Cardiac muscle cell (in vitro differentiated cells and primary cell): ENCODE measurements at regions not wholly inside any gene's neighbourhood (a gene's known extent, or its start where the extent isn't known, plus 50 kb on each side); places are given as distances from the start of the nearest gene placed in this dataset.
A peak's percentile ranks its signal among the peaks of the same experiment; 100 is the strongest.

Source experiments
- DNase-seq, 2 donors: peaks; one replicate each; pipeline versions ENCODE4 v3.0.0 to v3.0.0-alpha.2; 2010 to 2017; ENCODE audit warnings: low read depth in 1 of 2, low spot score in 1 of 2
- H3K27ac ChIP-seq: fragments of 200-600 bp; sonication (generic); 2 replicates; pipeline ENCODE4 v1.5.1; 2016
- H3K27me3 ChIP-seq: fragments of 200-600 bp; sonication (generic); 2 replicates; pipeline ENCODE4 v1.6.0; 2016; ENCODE audit warnings: control low read depth
- H3K36me3 ChIP-seq: fragments of 200-600 bp; sonication (generic); 2 replicates; pipeline ENCODE4 v1.5.1; 2016; ENCODE audit warnings: control low read depth
- H3K4me1 ChIP-seq: fragments of 200-600 bp; sonication (generic); 2 replicates; pipeline ENCODE4 v1.8.1; 2017; ENCODE audit warnings: low read depth, mild to moderate bottlenecking, mixed run types
- H3K4me3 ChIP-seq: fragments of 200-600 bp; sonication (generic); 2 replicates; pipeline ENCODE4 v1.5.1; 2016; ENCODE audit warnings: mild to moderate bottlenecking
- H3K9me3 ChIP-seq: fragments of 200-600 bp; sonication (generic); 2 replicates; pipeline ENCODE4 v1.5.1; 2017; ENCODE audit warnings: low read depth, mild to moderate bottlenecking, control low read depth
- TF ChIP-seq, protein P1 (sequence below): IDR thresholded peaks from 2 replicates; pipeline ENCODE4 v1.5.1; 2012; ENCODE audit warnings: low read depth, mild to moderate bottlenecking, low read length

DNA sequence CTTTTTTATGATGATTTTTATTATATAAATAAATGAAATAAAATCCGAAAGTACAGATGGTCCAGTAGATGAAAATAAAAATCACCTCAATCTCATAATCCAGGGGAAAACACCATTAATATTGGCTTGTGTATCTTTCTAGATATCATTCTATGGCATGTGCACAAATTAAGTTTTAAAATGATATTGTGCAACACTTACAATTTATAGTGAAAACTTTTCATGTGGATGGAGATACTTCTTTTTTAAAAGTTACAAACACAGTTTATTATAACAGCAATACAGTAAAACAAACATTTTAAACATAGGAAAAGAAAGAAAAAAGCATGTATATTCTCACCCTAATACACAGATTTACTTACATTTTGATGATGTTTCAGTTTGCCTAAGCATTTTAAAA is 98.9 kb upstream of the RMST start:
- DNase-seq = no peak
- TF ChIP-seq, protein P1, sequence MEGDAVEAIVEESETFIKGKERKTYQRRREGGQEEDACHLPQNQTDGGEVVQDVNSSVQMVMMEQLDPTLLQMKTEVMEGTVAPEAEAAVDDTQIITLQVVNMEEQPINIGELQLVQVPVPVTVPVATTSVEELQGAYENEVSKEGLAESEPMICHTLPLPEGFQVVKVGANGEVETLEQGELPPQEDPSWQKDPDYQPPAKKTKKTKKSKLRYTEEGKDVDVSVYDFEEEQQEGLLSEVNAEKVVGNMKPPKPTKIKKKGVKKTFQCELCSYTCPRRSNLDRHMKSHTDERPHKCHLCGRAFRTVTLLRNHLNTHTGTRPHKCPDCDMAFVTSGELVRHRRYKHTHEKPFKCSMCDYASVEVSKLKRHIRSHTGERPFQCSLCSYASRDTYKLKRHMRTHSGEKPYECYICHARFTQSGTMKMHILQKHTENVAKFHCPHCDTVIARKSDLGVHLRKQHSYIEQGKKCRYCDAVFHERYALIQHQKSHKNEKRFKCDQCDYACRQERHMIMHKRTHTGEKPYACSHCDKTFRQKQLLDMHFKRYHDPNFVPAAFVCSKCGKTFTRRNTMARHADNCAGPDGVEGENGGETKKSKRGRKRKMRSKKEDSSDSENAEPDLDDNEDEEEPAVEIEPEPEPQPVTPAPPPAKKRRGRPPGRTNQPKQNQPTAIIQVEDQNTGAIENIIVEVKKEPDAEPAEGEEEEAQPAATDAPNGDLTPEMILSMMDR = no peak
- Histone ChIP-seq H3K9me3 (no peaks in the 10 kb centered on the region), H3K27me3 (no peaks in the 10 kb centered on the region), H3K27ac (no peak overlapping the region), H3K4me1 (no peaks in the 10 kb centered on the region), H3K36me3 (no peaks in the 10 kb centered on the region), H3K4me3 (no peak overlapping the region)

DNA sequence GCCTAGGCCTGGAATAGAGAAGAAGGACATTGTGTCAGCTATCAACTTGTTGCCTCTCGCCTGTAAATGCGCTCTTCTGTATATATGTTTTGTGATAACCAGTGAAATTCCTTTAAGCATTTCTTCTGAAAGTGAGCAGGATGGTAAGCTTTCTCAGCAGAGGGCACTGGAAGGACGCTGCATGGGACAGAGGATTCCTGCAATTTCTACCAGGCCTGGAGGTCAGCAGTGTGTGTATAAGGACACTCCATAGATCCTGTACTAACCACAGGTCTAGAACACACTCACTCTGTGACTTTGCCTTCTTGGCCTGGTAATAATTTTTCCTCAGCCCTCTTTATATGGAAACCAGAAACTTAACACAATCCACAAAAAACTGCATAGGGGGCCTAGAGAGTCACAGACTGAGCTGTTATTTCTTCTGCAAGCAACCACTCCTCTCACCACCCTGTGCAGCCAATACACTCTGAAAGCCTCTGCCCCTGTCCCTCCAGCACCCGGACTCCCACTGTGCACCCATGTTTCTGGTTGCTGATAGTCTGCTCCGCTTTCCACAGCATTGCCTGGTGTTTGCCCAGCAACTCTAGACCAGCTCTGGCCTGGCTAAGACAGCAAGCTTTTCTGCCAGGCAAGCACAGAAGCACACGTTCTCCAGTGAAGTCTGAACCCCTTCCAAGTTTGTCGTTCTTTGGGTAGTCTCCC is 94.0 kb upstream of the RMST start:
- Histone ChIP-seq H3K4me1 (no peaks in the 10 kb centered on the region), H3K4me3 (no peak overlapping the region), H3K27ac (no peak overlapping the region), H3K36me3 (no peaks in the 10 kb centered on the region), H3K9me3 (no peaks in the 10 kb centered on the region), H3K27me3 (no peaks in the 10 kb centered on the region)
- peak in 1 of 2 donors; percentile 2 for DNase-seq
- TF ChIP-seq, protein P1 = no peak

DNA sequence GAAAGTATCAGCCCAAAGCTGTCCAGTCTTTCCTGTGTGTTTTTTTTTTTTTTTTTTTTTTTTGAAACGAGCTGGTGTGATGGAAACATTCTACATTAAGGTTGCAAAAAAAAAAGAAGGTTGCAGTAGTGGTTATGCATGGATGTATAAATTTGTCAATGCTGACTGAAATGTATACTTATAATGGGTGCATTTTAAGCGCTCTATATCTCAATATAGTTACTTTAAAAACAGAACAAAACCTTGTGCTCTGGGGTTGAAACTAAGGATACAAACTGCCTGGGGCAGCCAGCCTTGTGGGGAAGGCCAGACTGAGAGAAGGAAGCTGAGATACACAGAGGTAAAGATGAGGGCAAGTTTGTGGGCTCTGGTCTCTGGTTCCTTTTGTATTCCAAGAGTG is 87.3 kb upstream of the RMST start:
- Histone ChIP-seq H3K9me3 (no peaks in the 10 kb centered on the region), H3K36me3 (no peaks in the 10 kb centered on the region), H3K4me3 (no peak overlapping the region), H3K4me1 (no peaks in the 10 kb centered on the region), H3K27me3 (no peaks in the 10 kb centered on the region), H3K27ac (no peak overlapping the region)
- no peak for DNase-seq
- TF ChIP-seq, protein P1 = no peak

DNA sequence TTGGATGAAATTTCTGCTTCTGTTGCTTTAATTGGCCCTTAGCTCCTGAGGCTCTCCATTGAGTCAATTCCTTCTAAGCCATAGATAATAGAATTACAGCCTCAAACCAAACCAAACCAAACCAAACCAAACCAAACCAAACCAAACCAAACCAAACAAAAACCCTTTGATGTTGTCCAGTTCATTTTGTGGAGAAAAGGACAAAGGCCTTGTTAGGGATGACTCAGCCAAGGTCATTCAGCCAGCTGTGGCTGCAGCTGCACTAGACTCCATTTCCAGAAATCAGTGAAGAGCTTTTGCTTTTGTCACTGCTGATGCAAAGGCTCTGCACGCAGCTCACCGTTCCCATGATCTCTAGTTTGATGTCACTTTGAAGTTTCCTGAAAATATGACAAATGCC is 82.2 kb upstream of the RMST start:
- H3K36me3 ChIP-seq = no peaks in the 10 kb centered on the region
- H3K4me3 ChIP-seq = no peak overlapping the region
- no peaks in the 10 kb centered on the region for H3K27me3 ChIP-seq
- TF ChIP-seq, protein P1 = no peak
- H3K27ac ChIP-seq = no peak overlapping the region
- no peak for DNase-seq
- no peaks in the 10 kb centered on the region for H3K4me1 ChIP-seq
- no peaks in the 10 kb centered on the region for H3K9me3 ChIP-seq

DNA sequence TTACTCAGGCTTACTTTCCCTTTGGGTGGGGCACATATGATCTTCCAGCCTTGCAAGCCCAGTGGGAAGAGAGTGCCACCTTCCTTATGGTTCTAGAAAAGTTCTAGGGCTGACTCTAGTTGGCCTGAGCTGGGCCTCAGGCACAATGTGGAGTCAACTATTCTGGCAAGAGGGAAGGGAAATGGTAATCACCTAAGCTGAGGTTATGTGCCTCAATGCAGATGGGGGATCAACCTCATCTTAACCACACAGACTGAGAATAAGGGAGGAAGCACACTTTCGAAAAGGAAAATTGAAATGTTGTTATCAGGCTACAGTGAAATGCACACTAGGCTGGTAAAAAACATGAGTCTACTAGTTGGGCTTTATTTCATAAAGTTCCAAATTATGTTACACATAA is 77.5 kb upstream of the RMST start:
- Histone ChIP-seq H3K9me3 (no peaks in the 10 kb centered on the region), H3K4me1 (no peaks in the 10 kb centered on the region), H3K36me3 (no peaks in the 10 kb centered on the region), H3K27ac (no peak overlapping the region), H3K27me3 (no peaks in the 10 kb centered on the region), H3K4me3 (no peak overlapping the region)
- DNase-seq = no peak
- TF ChIP-seq, protein P1 = no peak
